Adipose tissue (tissue), 3 donors: ENCODE measurements at regions not wholly inside any gene's neighbourhood (a gene's known extent, or its start where the extent isn't known, plus 50 kb on each side); places are given as distances from the start of the nearest gene placed in this dataset.
"Not testable (repeated sequence)": the region's sequence is repeated elsewhere in the genome, so short reads cannot be mapped to it uniquely, and the experiment has no call there.

ENCODE experiments used
- H3K27ac ChIP-seq: one replicate; pipeline ENCODE4 v1.5.1; 2013; ENCODE audit warnings: low read depth, low read length
- WGBS, 3 donors: extraction: QIAGEN DNeasy Blood & Tissue Kit; methylation state at CpG; one replicate each; pipeline ENCODE4 v1.1.7; 2013; 5-methylcytosine and 5-hydroxymethylcytosine counted together
- donor health status: healthy with polysubstance abuse.
- donor health status: Bipolar disorder and iron deficiency.
- donor health status: healthy.

GRCh38 chr13:33571618-33572017 is 246.3 kb upstream of the RFC3 start:
- WGBS, 3 donors, result 95 to 100% (median 100%) methylated on average over 1 of the region's 1 CpG
- H3K27ac ChIP-seq, result no peak overlapping the region

GRCh38 chr13:33572322-33572721 is 245.6 kb upstream of the RFC3 start:
- WGBS, 3 donors, result 69 to 82% (median 69%) methylated on average over 2 of the region's 2 CpGs
- H3K27ac ChIP-seq, result not testable (repeated sequence)

- H3K27ac ChIP-seq, result no peak overlapping the region
- 73 to 87% (median 84%) methylated on average over 1 of the region's 1 CpG for WGBS, 3 donors
Measured at GRCh38 chr13:33575378-33575777, 242.6 kb upstream of the RFC3 start.

- no peak overlapping the region for H3K27ac ChIP-seq
- 21 to 55% (median 46%) methylated on average over 2 of the region's 2 CpGs for WGBS, 3 donors
Measured at GRCh38 chr13:33577007-33577406, 240.9 kb upstream of the RFC3 start.

- WGBS, 3 donors, result 76 to 96% (median 81%) methylated on average over 2 of the region's 2 CpGs
Measured at GRCh38 chr13:33578786-33579185, 239.2 kb upstream of the RFC3 start.

GRCh38 chr13:33582121-33582520 is 235.8 kb upstream of the RFC3 start:
- H3K27ac ChIP-seq, result no peak overlapping the region
- 82 to 90% (median 87%) methylated on average over 4 of the region's 4 CpGs for WGBS, 3 donors

More at GRCh38 chr13:33578786-33579185, 239.2 kb upstream of the RFC3 start:
- no peak overlapping the region for H3K27ac ChIP-seq

GRCh38 chr13:33583398-33583797 is 234.6 kb upstream of the RFC3 start:
- 88 to 96% (median 94%) methylated on average over 2 of the region's 2 CpGs for WGBS, 3 donors
- no peak overlapping the region for H3K27ac ChIP-seq

- 85 to 91% (median 89%) methylated on average over 6 of the region's 6 CpGs for WGBS, 3 donors
- H3K27ac ChIP-seq, result no peak overlapping the region
Measured at GRCh38 chr13:33590936-33591335, 227.0 kb upstream of the RFC3 start.

GRCh38 chr13:33606692-33607091 is 211.3 kb upstream of the RFC3 start:
- 64 to 74% (median 65%) methylated on average over 7 of the region's 7 CpGs for WGBS, 3 donors
- no peak overlapping the region for H3K27ac ChIP-seq

- 72 to 86% (median 83%) methylated on average over 27 of the region's 27 CpGs for WGBS, 3 donors
- no peak overlapping the region for H3K27ac ChIP-seq
Measured at GRCh38 chr13:33610438-33611120, 207.4 kb upstream of the RFC3 start.

GRCh38 chr13:33611121-33611805 is 206.7 kb upstream of the RFC3 start:
- 50 to 69% (median 66%) methylated on average over 14 of the region's 14 CpGs for WGBS, 3 donors
- no peak overlapping the region for H3K27ac ChIP-seq

- 93 to 94% (median 93%) methylated on average over 4 of the region's 4 CpGs for WGBS, 3 donors
- no peak overlapping the region for H3K27ac ChIP-seq
Measured at GRCh38 chr13:33612641-33613638, 205.0 kb upstream of the RFC3 start.

- WGBS, 3 donors, result 84 to 98% (median 85%) methylated on average over 2 of the region's 2 CpGs
- no peak overlapping the region for H3K27ac ChIP-seq
Measured at GRCh38 chr13:33615436-33615835, 202.5 kb upstream of the RFC3 start.

- 89 to 98% (median 96%) methylated on average over 2 of the region's 2 CpGs for WGBS, 3 donors
- H3K27ac ChIP-seq, result no peak overlapping the region
Measured at GRCh38 chr13:33616130-33616529, 201.8 kb upstream of the RFC3 start.

- WGBS, 3 donors, result 91 to 99% (median 95%) methylated on average over 2 of the region's 2 CpGs
- H3K27ac ChIP-seq, result no peak overlapping the region
Measured at GRCh38 chr13:33617055-33617454, 200.9 kb upstream of the RFC3 start.

- H3K27ac ChIP-seq, result no peak overlapping the region
- 85 to 92% (median 88%) methylated on average over 3 of the region's 3 CpGs for WGBS, 3 donors
Measured at GRCh38 chr13:33624253-33624652, 193.7 kb upstream of the RFC3 start.

- WGBS, 3 donors, result 21 to 67% (median 42%) methylated on average over 1 of the region's 1 CpG
- no peak overlapping the region for H3K27ac ChIP-seq
Measured at GRCh38 chr13:33624740-33625139, 193.2 kb upstream of the RFC3 start.

GRCh38 chr13:33626407-33626806 is 191.5 kb upstream of the RFC3 start:
- H3K27ac ChIP-seq, result no peak overlapping the region

GRCh38 chr13:33628662-33629061 is 189.3 kb upstream of the RFC3 start:
- 93 to 96% (median 95%) methylated on average over 6 of the region's 6 CpGs for WGBS, 3 donors
- H3K27ac ChIP-seq, result no peak overlapping the region
